Activated T-cell treated with anti-CD3 and anti-CD28 coated beads, Interleukin-2, amount 50 U/mL, for 24 hours (primary cell): ENCODE measurements at regions not wholly inside any gene's neighbourhood (a gene's known extent, or its start where the extent isn't known, plus 50 kb on each side); places are given as distances from the start of the nearest gene placed in this dataset.
"Not testable (repeated sequence)": the region's sequence is repeated elsewhere in the genome, so short reads cannot be mapped to it uniquely, and the experiment has no call there.

Experiments used
- DNase-seq: peaks from one replicate; pipeline ENCODE4 v3.0.0-alpha.2; 2020
- H3K27ac Mint-ChIP-seq: 2 replicates; pipeline ENCODE4 v1.8.0; 2020; ENCODE audit warnings: mild to moderate bottlenecking, mixed read lengths
- H3K27me3 Mint-ChIP-seq: 2 replicates; pipeline ENCODE4 v1.8.0; 2020; ENCODE audit warnings: mixed read lengths
- H3K36me3 Mint-ChIP-seq: 2 replicates; pipeline ENCODE4 v1.8.0; 2020; ENCODE audit warnings: low read depth, mixed read lengths
- H3K4me1 Mint-ChIP-seq: 2 replicates; pipeline ENCODE4 v1.8.0; 2020; ENCODE audit warnings: low read depth, mixed read lengths
- H3K4me3 Mint-ChIP-seq: 2 replicates; pipeline ENCODE4 v1.8.0; 2020; ENCODE audit warnings: mild to moderate bottlenecking, moderate library complexity, mixed read lengths
- H3K9me3 Mint-ChIP-seq: 2 replicates; pipeline ENCODE4 v1.8.0; 2020; ENCODE audit warnings: mixed read lengths

GRCh38 chr16:17034477-17035252 is 436.1 kb downstream of the XYLT1 start:
- no peak overlapping the region for H3K4me3 Mint-ChIP-seq
- peaks cover 5% of the 10 kb centered on the region for H3K4me1 Mint-ChIP-seq

DNA sequence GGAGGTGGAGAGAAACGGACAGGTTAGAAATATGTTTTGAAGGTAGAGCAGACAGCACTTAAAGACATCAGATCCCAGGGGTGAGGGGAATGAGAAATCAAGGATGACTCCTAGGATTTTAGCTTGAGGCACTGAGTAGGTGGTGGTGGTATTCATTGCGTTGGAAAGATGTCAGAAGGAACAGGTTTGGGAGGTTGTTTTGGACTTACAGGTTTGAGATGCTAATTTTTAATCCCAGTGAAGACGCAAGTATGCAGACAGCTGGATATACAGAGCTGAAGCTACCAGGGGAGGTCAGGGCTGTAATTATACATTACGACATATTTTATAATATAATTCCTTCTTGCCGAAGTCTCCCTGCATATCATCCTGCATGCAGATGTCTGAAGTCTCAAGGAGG is 433.3 kb downstream of the XYLT1 start:
- Mint-ChIP-seq H3K9me3 (peaks cover 4% of the 10 kb centered on the region), H3K27me3 (no peaks in the 10 kb centered on the region), H3K4me1 (no peaks in the 10 kb centered on the region), H3K27ac (no peak overlapping the region), H3K4me3 (no peak overlapping the region), H3K36me3 (peaks cover 12% of the 10 kb centered on the region)
- no peak for DNase-seq

More at GRCh38 chr16:17034477-17035252, 436.1 kb downstream of the XYLT1 start:
- peaks cover 22% of the 10 kb centered on the region for H3K36me3 Mint-ChIP-seq
- H3K27me3 Mint-ChIP-seq = no peaks in the 10 kb centered on the region
- peaks cover 10% of the 10 kb centered on the region for H3K9me3 Mint-ChIP-seq
- H3K27ac Mint-ChIP-seq = no peak overlapping the region
- no peak for DNase-seq

GRCh38 chr16:17038415-17038814 is 432.3 kb downstream of the XYLT1 start:
- Mint-ChIP-seq H3K4me3 (no peak overlapping the region), H3K4me1 (no peaks in the 10 kb centered on the region), H3K36me3 (peaks cover 6% of the 10 kb centered on the region), H3K9me3 (peaks cover 4% of the 10 kb centered on the region), H3K27ac (no peak overlapping the region), H3K27me3 (no peaks in the 10 kb centered on the region)
- no peak for DNase-seq

DNA sequence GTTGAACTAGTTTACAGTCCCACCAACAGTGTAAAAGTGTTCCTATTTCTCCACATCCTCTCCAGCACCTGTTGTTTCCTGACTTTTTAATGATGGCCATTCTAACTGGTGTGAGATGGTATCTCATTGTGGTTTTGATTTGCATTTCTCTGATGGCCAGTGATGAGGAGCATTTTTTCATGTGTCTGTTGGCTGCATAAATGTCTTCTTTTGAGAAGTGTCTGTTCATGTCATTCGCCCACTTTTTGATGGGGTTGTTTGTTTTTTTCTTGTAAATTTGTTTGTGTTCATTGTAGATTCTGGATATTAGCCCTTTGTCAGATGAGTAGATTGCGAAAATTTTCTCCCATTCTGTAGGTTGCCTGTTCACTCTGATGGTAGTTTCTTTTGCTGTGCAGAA is 421.7 kb downstream of the XYLT1 start:
- DNase-seq, H3K4me1 Mint-ChIP-seq, H3K4me3 Mint-ChIP-seq, H3K36me3 Mint-ChIP-seq, H3K27ac Mint-ChIP-seq, H3K27me3 Mint-ChIP-seq: not testable (repeated sequence)
- H3K9me3 Mint-ChIP-seq = peaks cover 19% of the 10 kb centered on the region

- no peak for DNase-seq
- Mint-ChIP-seq H3K4me3 (no peak overlapping the region), H3K4me1 (peaks cover 3% of the 10 kb centered on the region), H3K27me3 (no peaks in the 10 kb centered on the region), H3K27ac (no peak overlapping the region), H3K9me3 (peaks cover 19% of the 10 kb centered on the region), H3K36me3 (peaks cover 6% of the 10 kb centered on the region)
These were observed 420.3 kb downstream of the XYLT1 start for GRCh38 chr16:17050468-17050867.
